Left lung (tissue), 4 donors: ENCODE measurements at regions not wholly inside any gene's neighbourhood (a gene's known extent, or its start where the extent isn't known, plus 50 kb on each side); places are given as distances from the start of the nearest gene placed in this dataset.
A peak's percentile ranks its signal among the peaks of the same experiment; 100 is the strongest.

Experiments
- ATAC-seq: fragments of 200-7000 bp; cut with Tn5 transposase; one replicate; pipeline ENCODE4 v1.9.1; 2020; ENCODE audit warnings: moderate library complexity
- DNase-seq, 4 donors: peaks; one replicate each; pipeline ENCODE4 v3.0.0-alpha.2; 2013 to 2020
- H3K27ac ChIP-seq, 2 donors: fragments of 200-600 bp; sonication (generic) in 1 of 2; one replicate each; pipeline versions ENCODE4 v1.5.0 to v1.8.0; 2020 to 2021
- H3K27me3 ChIP-seq, 2 donors: fragments of 200-600 bp; sonication (generic) in 1 of 2; one replicate each; pipeline versions ENCODE4 v1.5.0 to v1.8.0; 2020 to 2021
- H3K36me3 ChIP-seq, 2 donors: fragments of 200-600 bp; sonication (generic) in 1 of 2; one replicate each; pipeline versions ENCODE4 v1.5.0 to v1.8.0; 2020 to 2021
- H3K4me1 ChIP-seq, 2 donors: fragments of 200-600 bp; one replicate each; pipeline ENCODE4 v1.8.0; 2021
- H3K4me3 ChIP-seq, 2 donors: fragments of 200-600 bp; sonication (generic) in 1 of 2; one replicate each; pipeline versions ENCODE4 v1.5.0 to v1.8.0; 2020 to 2021; ENCODE audit warnings: mild to moderate bottlenecking in 1 of 2
- H3K9me3 ChIP-seq, 2 donors: fragments of 200-600 bp; sonication (generic) in 1 of 2; one replicate each; pipeline versions ENCODE4 v1.5.0 to v1.8.0; 2020 to 2021
- intact Hi-C, 2 donors: fragments of 100-400 bp; cut with DNase I; formaldehyde crosslinking; loops; one replicate each; pipeline versions ENCODE4 v1.11.2 to v1.14.2; 2022
- TF ChIP-seq, protein P1 (sequence below), 2 donors: fragments of 200-600 bp; sonication (generic) in 1 of 2; IDR thresholded peaks; one replicate each; pipeline versions ENCODE4 v1.5.0 to v1.8.0; 2021; ENCODE audit warnings: antibody characterized with exemption in 2 of 2
- donor health status: DM: no; HTN: yes; CAD: no.
- donor health status: DM: no; HTN: no; CAD: no.

DNA sequence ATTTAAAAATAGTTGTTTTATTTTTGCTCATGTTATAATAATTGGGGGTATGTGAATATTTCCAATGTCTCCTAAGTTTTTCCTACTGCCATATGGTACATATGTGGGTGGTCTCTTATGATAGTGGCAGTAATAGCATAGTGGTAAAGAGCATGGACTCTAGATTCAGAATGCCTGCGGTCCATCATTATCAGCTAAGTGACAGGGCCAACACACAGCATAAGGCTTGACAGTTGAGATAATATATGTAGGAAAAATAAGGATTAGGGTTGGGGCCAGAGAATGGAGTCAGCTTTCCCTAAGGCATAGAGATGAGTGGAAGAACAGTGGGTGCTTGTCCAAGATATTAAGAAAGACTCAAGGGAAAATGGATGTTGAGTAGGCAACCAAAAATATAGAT is 2707.5 kb downstream of the PCDH7 start:
- Histone ChIP-seq H3K36me3 (no peaks in the 10 kb centered on the region), H3K4me3 (no peak overlapping the region), H3K4me1 (no peaks in the 10 kb centered on the region), H3K9me3 (no peaks in the 10 kb centered on the region), H3K27ac (no peak overlapping the region), H3K27me3 (no peaks in the 10 kb centered on the region)
- ATAC-seq = no peak
- DNase-seq = peak in 1 of 4 donors; percentile 10
- intact Hi-C loops = no loop called here
- TF ChIP-seq, protein P1, sequence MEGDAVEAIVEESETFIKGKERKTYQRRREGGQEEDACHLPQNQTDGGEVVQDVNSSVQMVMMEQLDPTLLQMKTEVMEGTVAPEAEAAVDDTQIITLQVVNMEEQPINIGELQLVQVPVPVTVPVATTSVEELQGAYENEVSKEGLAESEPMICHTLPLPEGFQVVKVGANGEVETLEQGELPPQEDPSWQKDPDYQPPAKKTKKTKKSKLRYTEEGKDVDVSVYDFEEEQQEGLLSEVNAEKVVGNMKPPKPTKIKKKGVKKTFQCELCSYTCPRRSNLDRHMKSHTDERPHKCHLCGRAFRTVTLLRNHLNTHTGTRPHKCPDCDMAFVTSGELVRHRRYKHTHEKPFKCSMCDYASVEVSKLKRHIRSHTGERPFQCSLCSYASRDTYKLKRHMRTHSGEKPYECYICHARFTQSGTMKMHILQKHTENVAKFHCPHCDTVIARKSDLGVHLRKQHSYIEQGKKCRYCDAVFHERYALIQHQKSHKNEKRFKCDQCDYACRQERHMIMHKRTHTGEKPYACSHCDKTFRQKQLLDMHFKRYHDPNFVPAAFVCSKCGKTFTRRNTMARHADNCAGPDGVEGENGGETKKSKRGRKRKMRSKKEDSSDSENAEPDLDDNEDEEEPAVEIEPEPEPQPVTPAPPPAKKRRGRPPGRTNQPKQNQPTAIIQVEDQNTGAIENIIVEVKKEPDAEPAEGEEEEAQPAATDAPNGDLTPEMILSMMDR (IDR thresholded peaks at IDR 0.05) = no peak

DNA sequence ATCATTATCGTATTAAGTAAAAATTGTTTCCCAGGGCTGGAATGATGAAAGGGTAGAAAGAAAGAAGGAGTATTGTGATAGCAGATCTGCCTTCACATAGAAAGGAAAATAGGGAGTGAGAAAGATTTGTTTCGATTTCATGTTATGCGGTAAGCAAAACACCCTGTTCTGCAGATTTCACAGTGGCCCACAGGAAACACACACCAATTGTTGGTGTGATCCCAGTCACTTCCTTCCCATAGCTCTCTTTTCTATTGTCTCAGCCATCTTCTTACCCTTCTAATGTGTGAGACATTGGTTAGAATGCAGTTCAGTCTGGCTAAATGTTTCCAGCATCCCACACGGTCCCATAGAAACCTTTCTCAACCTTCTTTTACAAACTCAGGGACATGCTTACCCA is 2709.8 kb downstream of the PCDH7 start:
- TF ChIP-seq, protein P1 (IDR thresholded peaks at IDR 0.05) = no peak
- no peaks in the 10 kb centered on the region for H3K36me3 ChIP-seq

DNA sequence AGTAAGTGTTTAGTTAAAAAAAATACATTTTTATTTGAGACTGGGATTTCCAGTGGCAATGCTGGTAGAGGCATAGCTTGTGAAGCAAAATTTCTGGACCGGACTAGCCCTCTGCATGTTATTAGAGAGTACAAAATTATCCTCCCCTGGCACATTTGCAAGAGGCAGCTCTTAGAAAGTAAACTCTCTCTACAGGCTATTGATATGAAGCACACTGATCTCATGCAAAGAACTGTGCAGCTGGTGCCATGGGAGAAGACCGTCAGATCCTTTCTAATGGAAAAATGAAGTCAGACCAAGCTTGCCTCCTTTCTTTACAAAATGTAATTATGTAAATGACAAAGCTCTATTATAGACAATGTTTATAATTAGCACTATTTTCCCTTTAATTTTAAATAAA is 2717.2 kb downstream of the PCDH7 start:
- Histone ChIP-seq H3K36me3 (no peaks in the 10 kb centered on the region), H3K27ac (no peak overlapping the region), H3K27me3 (no peaks in the 10 kb centered on the region), H3K9me3 (peaks cover 0 to 2% of the 10 kb centered on the region in 2 donors), H3K4me3 (no peak overlapping the region), H3K4me1 (no peaks in the 10 kb centered on the region)
- intact Hi-C loops = no loop called here
- ATAC-seq = no peak
- peak in 1 of 4 donors; percentile 15 for DNase-seq
- TF ChIP-seq, protein P1 (IDR thresholded peaks at IDR 0.05) = no peak

More for the DNA sequence above, 2709.8 kb downstream of the PCDH7 start:
- intact Hi-C loops = no loop called here
- Histone ChIP-seq H3K27me3 (no peaks in the 10 kb centered on the region), H3K4me3 (no peak overlapping the region), H3K9me3 (no peaks in the 10 kb centered on the region), H3K4me1 (no peaks in the 10 kb centered on the region), H3K27ac (no peak overlapping the region)
- no peak for ATAC-seq
- DNase-seq = no peak

DNA sequence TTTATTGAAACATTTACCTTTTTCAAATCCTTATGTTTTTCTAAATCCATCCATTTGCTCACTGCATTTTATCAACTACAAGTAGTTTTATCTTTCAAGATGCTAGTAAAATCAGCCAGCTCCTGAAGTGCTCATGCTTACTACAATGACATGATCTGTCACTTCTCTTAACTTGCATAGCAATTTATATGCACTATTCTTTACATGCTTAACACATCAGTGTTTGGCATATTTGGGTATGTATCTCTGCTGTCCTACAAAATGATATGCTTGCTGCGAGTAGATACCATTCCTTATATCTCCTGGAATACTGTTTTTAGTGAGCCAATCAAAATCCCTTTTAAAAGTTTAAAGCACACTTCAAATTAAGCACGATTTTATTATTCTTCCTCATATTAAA is 2726.8 kb downstream of the PCDH7 start:
- TF ChIP-seq, protein P1 (IDR thresholded peaks at IDR 0.05) = no peak
- intact Hi-C loops = no loop called here
- Histone ChIP-seq H3K4me3 (no peak overlapping the region), H3K9me3 (no peaks in the 10 kb centered on the region), H3K36me3 (no peaks in the 10 kb centered on the region), H3K27me3 (no peaks in the 10 kb centered on the region), H3K27ac (no peak overlapping the region), H3K4me1 (no peaks in the 10 kb centered on the region)
- ATAC-seq = no peak
- no peak for DNase-seq

DNA sequence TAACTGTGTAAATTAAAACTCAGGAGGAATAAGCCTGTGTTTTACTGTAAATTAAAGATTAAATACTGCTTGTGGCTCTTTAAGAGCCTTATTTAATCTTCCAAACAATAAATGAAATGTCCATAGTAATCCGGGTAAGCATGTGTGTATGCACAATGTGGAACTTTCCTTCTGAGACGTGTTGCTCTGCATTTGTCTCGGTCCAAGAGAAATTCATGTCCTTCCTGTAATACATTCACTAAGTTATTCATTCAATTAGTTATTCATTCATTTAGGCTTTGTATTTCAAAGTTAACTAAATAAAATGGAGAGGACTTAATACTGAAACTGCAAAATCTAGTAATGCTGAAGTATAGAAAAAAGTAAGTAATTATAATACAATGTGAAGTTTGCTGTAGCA is 2728.8 kb downstream of the PCDH7 start:
- no peaks in the 10 kb centered on the region for H3K4me1 ChIP-seq
- H3K27ac ChIP-seq = no peak overlapping the region
- no peak overlapping the region for H3K4me3 ChIP-seq
- H3K27me3 ChIP-seq = no peaks in the 10 kb centered on the region
- intact Hi-C loops = no loop called here
- TF ChIP-seq, protein P1 (IDR thresholded peaks at IDR 0.05) = no peak
- H3K36me3 ChIP-seq = no peaks in the 10 kb centered on the region
- DNase-seq = no peak
- no peak for ATAC-seq
- peaks cover 0 to 5% of the 10 kb centered on the region in 2 donors for H3K9me3 ChIP-seq
